Endothelial cell of umbilical vein (primary cell): ENCODE measurements at regions not wholly inside any gene's neighbourhood (a gene's known extent, or its start where the extent isn't known, plus 50 kb on each side); places are given as distances from the start of the nearest gene placed in this dataset.

Experiments
- BruUV-seq: library from RNA; stranded (reverse); fragments of 400-500 nt; replicated peaks from 2 replicates; lab custom pipeline; 2021; lab: Mats Ljungman, UMichigan
- CTCF ChIA-PET: fragments of 300-600, 350-600 bp; sonication (Branson Sonifier 250); formaldehyde crosslinking; loops from one replicate; lab custom pipeline; 2021; ENCODE audit warnings: antibody characterized with exemption, inconsistent platforms; lab: Charles Lee
- POLR2A ChIA-PET: fragments of 300-600, 350-600 bp; sonication (Branson Sonifier 250); formaldehyde crosslinking; loops from one replicate; lab custom pipeline; 2021; ENCODE audit warnings: antibody characterized with exemption, inconsistent platforms; lab: Charles Lee
- DNase-seq: peaks from one replicate; pipeline ENCODE4 v3.0.0-alpha.2; 2011; ENCODE audit warnings: low read depth, low spot score
- FAIRE-seq: peaks from 2 replicates; lab custom pipeline; 2011; peaks lifted over from hg19 to GRCh38; lab: Jason Lieb, UNC
- H2AFZ ChIP-seq: 2 replicates; pipeline ENCODE4 v1.6.0; 2012; ENCODE audit warnings: low read depth, low read length, control low read depth, inconsistent platforms
- H3K27ac ChIP-seq: 2 replicates; pipeline ENCODE4 v1.5.1; 2011; ENCODE audit warnings: low read depth, mild to moderate bottlenecking, control low read depth, low read length, moderate library complexity; ENCODE audit not compliant: insufficient read depth
- H3K27me3 ChIP-seq, 2 experiments: 2 replicates each; pipeline versions ENCODE4 v1.6.0 to v1.6.1; 2011; ENCODE audit warnings: low read length in 2 of 2, mixed read lengths in 1 of 2; ENCODE audit not compliant: control insufficient read depth in 2 of 2, insufficient read depth in 2 of 2
- H3K36me3 ChIP-seq, 2 experiments: 2 replicates in 1 of 2; 3 replicates in 1 of 2; pipeline ENCODE4 v1.5.1; 2011; ENCODE audit warnings: low read length in 2 of 2, mild to moderate bottlenecking in 1 of 2, moderate library complexity in 1 of 2; ENCODE audit not compliant: control insufficient read depth in 2 of 2, insufficient read depth in 2 of 2; ENCODE audit errors: extremely low read depth in 1 of 2
- H3K4me1 ChIP-seq: 3 replicates; pipeline ENCODE4 v1.5.1; 2011; ENCODE audit warnings: mild to moderate bottlenecking, low read length; ENCODE audit not compliant: control insufficient read depth, insufficient read depth; ENCODE audit errors: extremely low read depth
- H3K4me2 ChIP-seq: 2 replicates; pipeline ENCODE4 v1.6.1; 2011; ENCODE audit warnings: low read length, control low read depth, mixed read lengths; ENCODE audit not compliant: insufficient read depth
- H3K4me3 ChIP-seq, 3 experiments: fragments of 200-600 bp in 1 of 3; sonication (generic), shearing (Covaris generic) in 1 of 3; replicated peaks in 1 of 3; 2 replicates each; pipeline ENCODE4 v1.5.1; 2011 to 2016; ENCODE audit warnings: control low read depth in 3 of 3, low read length in 3 of 3, mild to moderate bottlenecking in 2 of 3, inconsistent platforms in 1 of 3, low read depth in 1 of 3, moderate library complexity in 1 of 3; ENCODE audit not compliant: insufficient read depth in 1 of 3
- H3K79me2 ChIP-seq: 2 replicates; pipeline ENCODE4 v1.6.0; 2012; ENCODE audit warnings: low read length, inconsistent platforms; ENCODE audit not compliant: control insufficient read depth, insufficient read depth
- H3K9ac ChIP-seq: replicated peaks from 2 replicates; pipeline ENCODE3; 2011; ENCODE audit warnings: low read length, control low read depth; ENCODE audit not compliant: insufficient read depth; ENCODE audit errors: extremely low read depth
- H3K9me1 ChIP-seq: replicated peaks from 3 replicates; pipeline ENCODE4 v1.6.0; 2011; ENCODE audit warnings: mild to moderate bottlenecking, low read length; ENCODE audit not compliant: control insufficient read depth, insufficient read depth; ENCODE audit errors: extremely low read depth
- H3K9me3 ChIP-seq: replicated peaks from 2 replicates; pipeline ENCODE4 v1.5.1; 2012; ENCODE audit warnings: low read length, inconsistent platforms; ENCODE audit not compliant: control insufficient read depth, insufficient read depth
- H4K20me1 ChIP-seq: replicated peaks from 2 replicates; pipeline ENCODE3; 2011; ENCODE audit warnings: mild to moderate bottlenecking, low read length; ENCODE audit not compliant: control insufficient read depth, insufficient read depth; ENCODE audit errors: extremely low read depth
- EZH2 ChIP-seq: IDR thresholded peaks from 2 replicates; pipeline ENCODE4 v1.6.1; 2012; ENCODE audit warnings: borderline replicate concordance, low read depth, mild to moderate bottlenecking, moderate library complexity, low read length, inconsistent platforms; ENCODE audit not compliant: severe bottlenecking
- FOS ChIP-seq: IDR thresholded peaks from 2 replicates; pipeline ENCODE4 v1.6.1; 2011; ENCODE audit warnings: mild to moderate bottlenecking, low read length, moderate library complexity, borderline replicate concordance; ENCODE audit not compliant: insufficient read depth
- GATA2 ChIP-seq: IDR thresholded peaks from 2 replicates; pipeline ENCODE4 v1.7.0; 2011; ENCODE audit warnings: low read depth, mild to moderate bottlenecking, moderate library complexity, mixed read lengths, low read length; ENCODE audit not compliant: insufficient read length, insufficient read depth
- JUN ChIP-seq: IDR thresholded peaks from 2 replicates; pipeline ENCODE4 v1.6.1; 2011; ENCODE audit warnings: borderline replicate concordance, low read depth; ENCODE audit not compliant: insufficient read length, insufficient read depth
- MAX ChIP-seq: IDR thresholded peaks from 2 replicates; pipeline ENCODE4 v1.6.1; 2011; ENCODE audit not compliant: insufficient read depth, insufficient read length
- MYC ChIP-seq: IDR thresholded peaks from one replicate; pipeline ENCODE4 v1.6.1; 2011; ENCODE audit warnings: mild to moderate bottlenecking, low read depth, low read length
- POLR2A ChIP-seq: IDR thresholded peaks from 2 replicates; pipeline ENCODE4 v1.6.1; 2012; ENCODE audit warnings: low read depth, mild to moderate bottlenecking, control low read depth, low read length
- POLR2AphosphoS5 ChIP-seq: IDR thresholded peaks from 2 replicates; pipeline ENCODE4 v1.6.1; 2012; ENCODE audit warnings: low read depth, mild to moderate bottlenecking, control low read depth, low read length, moderate library complexity; ENCODE audit not compliant: insufficient read depth
- dilution Hi-C: fragments of 300-500 bp; cut with MboI; formaldehyde crosslinking; loops from one replicate; pipeline ENCODE4 v1.15.0; 2019; ENCODE audit warnings: low sequenced_read_pairs; ENCODE audit not compliant: extremely low pct_ligation_motif_present
- intact Hi-C: fragments of 100-400 bp; cut with micrococcal nuclease; formaldehyde crosslinking; loops from one replicate; pipeline ENCODE4 v1.10.0; 2022
- TF ChIP-seq, protein P1 (sequence below), 2 donors: IDR thresholded peaks; 1 replicate in 1 of 2; 2 replicates in 1 of 2; pipeline ENCODE4 v1.5.1; 2011; ENCODE audit warnings: low read length in 2 of 2, mild to moderate bottlenecking in 2 of 2, moderate library complexity in 2 of 2, control low read depth in 1 of 2, inconsistent platforms in 1 of 2, low read depth in 1 of 2; ENCODE audit not compliant: insufficient read depth in 1 of 2; ENCODE audit errors: extremely low read depth in 1 of 2

GRCh38 chr2:6082625-6083018 is 390.4 kb downstream of the SOX11 start:
- Histone ChIP-seq H3K79me2 (no peaks in the 10 kb centered on the region), H3K9me1 (no peaks in the 10 kb centered on the region), H3K4me2 (no peak overlapping the region), H3K4me1 (no peaks in the 10 kb centered on the region), H2AFZ (no peak overlapping the region), H3K27ac (no peak overlapping the region), H3K4me3 (no peak overlapping the region), H3K27me3 (no peaks in the 10 kb centered on the region), H3K9ac (no peak overlapping the region), H3K36me3 (no peaks in the 10 kb centered on the region), H4K20me1 (no peaks in the 10 kb centered on the region), H3K9me3 (peaks cover 16% of the 10 kb centered on the region)
- ChIA-PET CTCF (no interaction called here), POLR2A (no interaction called here)
- intact Hi-C loops = no loop called here
- no TSS peak for BruUV-seq
- FAIRE-seq (no peak), DNase-seq (no peak)
- dilution Hi-C loops = no loop called here
- no peak for TF ChIP-seq EZH2
- no peak for TF ChIP-seq MAX
- TF ChIP-seq FOS = no peak
- TF ChIP-seq, protein P1, sequence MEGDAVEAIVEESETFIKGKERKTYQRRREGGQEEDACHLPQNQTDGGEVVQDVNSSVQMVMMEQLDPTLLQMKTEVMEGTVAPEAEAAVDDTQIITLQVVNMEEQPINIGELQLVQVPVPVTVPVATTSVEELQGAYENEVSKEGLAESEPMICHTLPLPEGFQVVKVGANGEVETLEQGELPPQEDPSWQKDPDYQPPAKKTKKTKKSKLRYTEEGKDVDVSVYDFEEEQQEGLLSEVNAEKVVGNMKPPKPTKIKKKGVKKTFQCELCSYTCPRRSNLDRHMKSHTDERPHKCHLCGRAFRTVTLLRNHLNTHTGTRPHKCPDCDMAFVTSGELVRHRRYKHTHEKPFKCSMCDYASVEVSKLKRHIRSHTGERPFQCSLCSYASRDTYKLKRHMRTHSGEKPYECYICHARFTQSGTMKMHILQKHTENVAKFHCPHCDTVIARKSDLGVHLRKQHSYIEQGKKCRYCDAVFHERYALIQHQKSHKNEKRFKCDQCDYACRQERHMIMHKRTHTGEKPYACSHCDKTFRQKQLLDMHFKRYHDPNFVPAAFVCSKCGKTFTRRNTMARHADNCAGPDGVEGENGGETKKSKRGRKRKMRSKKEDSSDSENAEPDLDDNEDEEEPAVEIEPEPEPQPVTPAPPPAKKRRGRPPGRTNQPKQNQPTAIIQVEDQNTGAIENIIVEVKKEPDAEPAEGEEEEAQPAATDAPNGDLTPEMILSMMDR (IDR thresholded peaks at IDR 0.05; ENCODE audit: extremely low read depth in 1 of 2, insufficient read depth in 1 of 2, low read depth in 1 of 2, low read length in 2 of 2) = no peak
- TF ChIP-seq GATA2 = no peak
- no peak for TF ChIP-seq POLR2A

GRCh38 chr2:6083136-6083535 is 391.0 kb downstream of the SOX11 start:
- H3K9me3 ChIP-seq = peaks cover 14% of the 10 kb centered on the region
- BruUV-seq = no TSS peak
- POLR2A ChIA-PET = no interaction called here
- H3K9ac ChIP-seq = no peak overlapping the region
- H3K27me3 ChIP-seq = no peaks in the 10 kb centered on the region
- no peak for FAIRE-seq
- no peaks in the 10 kb centered on the region for H3K79me2 ChIP-seq
- DNase-seq = no peak
- H3K9me1 ChIP-seq = no peaks in the 10 kb centered on the region
- H2AFZ ChIP-seq = no peak overlapping the region
- H3K27ac ChIP-seq = no peak overlapping the region
- intact Hi-C loops (no loop called here), dilution Hi-C loops (no loop called here)
- H4K20me1 ChIP-seq = no peaks in the 10 kb centered on the region
- no peak for TF ChIP-seq FOS
- TF ChIP-seq GATA2 = no peak
- TF ChIP-seq POLR2A = no peak
- no peak for TF ChIP-seq JUN
- no peak for TF ChIP-seq MYC
- no peak for TF ChIP-seq MAX
- TF ChIP-seq POLR2AphosphoS5 = no peak
- no peak for TF ChIP-seq EZH2
- TF ChIP-seq, protein P1 (IDR thresholded peaks at IDR 0.05; ENCODE audit: extremely low read depth in 1 of 2, insufficient read depth in 1 of 2, low read depth in 1 of 2, low read length in 2 of 2) = no peak
- CTCF ChIA-PET = no interaction called here
- no peaks in the 10 kb centered on the region for H3K4me1 ChIP-seq
- H3K36me3 ChIP-seq = no peaks in the 10 kb centered on the region
- no peak overlapping the region for H3K4me3 ChIP-seq
- H3K4me2 ChIP-seq = no peak overlapping the region
